Parathyroid adenoma (tissue), 2 donors: ENCODE measurements at regions not wholly inside any gene's neighbourhood (a gene's known extent, or its start where the extent isn't known, plus 50 kb on each side); places are given as distances from the start of the nearest gene placed in this dataset.

Experiments
- H2AFZ ChIP-seq: fragments of 300-600 bp; sonication (generic); one replicate; pipeline ENCODE4 v1.7.0; 2017; ENCODE audit warnings: antibody characterized with exemption, mild to moderate bottlenecking
- H3K27ac ChIP-seq: fragments of 300-600 bp; sonication (generic); one replicate; pipeline ENCODE4 v1.7.0; 2017
- H3K27me3 ChIP-seq: fragments of 300-600 bp; sonication (generic); one replicate; pipeline ENCODE4 v1.7.0; 2017; ENCODE audit warnings: low read length; ENCODE audit not compliant: control insufficient read depth, insufficient read depth
- H3K36me3 ChIP-seq: fragments of 300-600 bp; sonication (generic); one replicate; pipeline ENCODE4 v1.7.0; 2017; ENCODE audit warnings: low read length; ENCODE audit not compliant: control insufficient read depth, insufficient read depth
- H3K4me1 ChIP-seq: fragments of 300-600 bp; sonication (generic); one replicate; pipeline ENCODE4 v1.7.0; 2017; ENCODE audit warnings: control low read depth
- H3K4me2 ChIP-seq: fragments of 300-600 bp; sonication (generic); one replicate; pipeline ENCODE4 v1.7.0; 2017; ENCODE audit warnings: low read length
- H3K4me3 ChIP-seq: fragments of 300-600 bp; sonication (generic); one replicate; pipeline ENCODE4 v1.7.0; 2017; ENCODE audit warnings: low read depth, low read length
- H3K79me2 ChIP-seq: fragments of 300-600 bp; sonication (generic); one replicate; pipeline ENCODE4 v1.7.0; 2017; ENCODE audit warnings: control low read depth
- H3K9ac ChIP-seq: fragments of 300-600 bp; sonication (generic); one replicate; pipeline ENCODE4 v1.7.0; 2017; ENCODE audit warnings: mild to moderate bottlenecking
- H3K9me3 ChIP-seq: fragments of 300-600 bp; sonication (generic); one replicate; pipeline ENCODE4 v1.7.0; 2017; ENCODE audit warnings: low read length; ENCODE audit not compliant: control insufficient read depth
- CTCF ChIP-seq: fragments of 300-600 bp; sonication (generic); IDR thresholded peaks from one replicate; pipeline ENCODE4 v1.7.0; 2017; ENCODE audit warnings: antibody characterized with exemption, mild to moderate bottlenecking
- donor health status: primary hyperparathyroidism.

GRCh38 chr1:233489411-233489810 is 124.5 kb upstream of the KCNK1 start:
- Histone ChIP-seq H3K27ac (no peak overlapping the region), H3K4me1 (no peaks in the 10 kb centered on the region), H3K9me3 (no peaks in the 10 kb centered on the region), H3K36me3 (no peaks in the 10 kb centered on the region), H3K4me3 (no peak overlapping the region), H2AFZ (no peak overlapping the region), H3K79me2 (no peaks in the 10 kb centered on the region), H3K4me2 (no peak overlapping the region), H3K27me3 (no peaks in the 10 kb centered on the region), H3K9ac (no peak overlapping the region)
- no peak for TF ChIP-seq CTCF

GRCh38 chr1:233490488-233490887 is 123.4 kb upstream of the KCNK1 start:
- Histone ChIP-seq H3K79me2 (no peaks in the 10 kb centered on the region), H3K27me3 (no peaks in the 10 kb centered on the region), H3K9ac (no peak overlapping the region), H3K36me3 (no peaks in the 10 kb centered on the region), H3K4me1 (no peaks in the 10 kb centered on the region), H3K9me3 (no peaks in the 10 kb centered on the region), H2AFZ (no peak overlapping the region), H3K4me2 (no peak overlapping the region), H3K27ac (no peak overlapping the region), H3K4me3 (no peak overlapping the region)
- no peak for TF ChIP-seq CTCF

- Histone ChIP-seq H3K4me3 (no peak overlapping the region), H3K4me2 (no peak overlapping the region), H3K9me3 (no peaks in the 10 kb centered on the region), H3K4me1 (no peaks in the 10 kb centered on the region), H3K36me3 (no peaks in the 10 kb centered on the region), H3K27ac (no peak overlapping the region), H3K9ac (no peak overlapping the region), H3K27me3 (no peaks in the 10 kb centered on the region), H2AFZ (no peak overlapping the region), H3K79me2 (no peaks in the 10 kb centered on the region)
- no peak for TF ChIP-seq CTCF
Observed at GRCh38 chr1:233491953-233492620, 121.8 kb upstream of the KCNK1 start.

- Histone ChIP-seq H3K4me3 (no peak overlapping the region), H3K9ac (no peak overlapping the region), H3K4me2 (no peak overlapping the region), H3K27me3 (no peaks in the 10 kb centered on the region), H3K36me3 (no peaks in the 10 kb centered on the region), H3K9me3 (no peaks in the 10 kb centered on the region), H3K4me1 (no peaks in the 10 kb centered on the region), H3K79me2 (no peaks in the 10 kb centered on the region), H3K27ac (no peak overlapping the region), H2AFZ (no peak overlapping the region)
- TF ChIP-seq CTCF: no peak
Observed at GRCh38 chr1:233496993-233497392, 116.9 kb upstream of the KCNK1 start.

GRCh38 chr1:233497679-233498078 is 116.2 kb upstream of the KCNK1 start:
- Histone ChIP-seq H3K4me2 (no peak overlapping the region), H3K4me1 (no peaks in the 10 kb centered on the region), H2AFZ (no peak overlapping the region), H3K4me3 (no peak overlapping the region), H3K79me2 (no peaks in the 10 kb centered on the region), H3K9me3 (no peaks in the 10 kb centered on the region), H3K27ac (no peak overlapping the region), H3K9ac (no peak overlapping the region), H3K36me3 (no peaks in the 10 kb centered on the region), H3K27me3 (no peaks in the 10 kb centered on the region)
- TF ChIP-seq CTCF: no peak
